ENCODE measurements at regions not wholly inside any gene's neighbourhood (a gene's known extent, or its start where the extent isn't known, plus 50 kb on each side); places are given as distances from the start of the nearest gene placed in this dataset.

- H3K9me3 ChIP-seq (ENCODE audit: control insufficient read depth, insufficient read depth, low read length): no peaks in the 10 kb centered on the region
- peaks cover 3% of the 10 kb centered on the region; the same call in 1 of the 2 replicates for H3K4me1 ChIP-seq (ENCODE audit: control insufficient read depth, low read length)
- no peaks in the 10 kb centered on the region for H3K36me3 ChIP-seq (ENCODE audit: control insufficient read depth, low read length)
- H3K27me3 ChIP-seq (ENCODE audit: control insufficient read depth, low read length): peaks cover 3% of the 10 kb centered on the region; the same call in 1 of the 2 replicates
- H3K4me3 ChIP-seq (ENCODE audit: low read length): no peak overlapping the region
- no peak overlapping the region for H3K4me2 ChIP-seq (ENCODE audit: low read length)
- H3K27ac ChIP-seq (ENCODE audit: low read depth, low read length): no peak overlapping the region
- no peaks in the 10 kb centered on the region for H3K9me2 ChIP-seq (replicated peaks; ENCODE audit: control insufficient read depth, low read length)
- no peaks in the 10 kb centered on the region for H3K79me2 ChIP-seq (ENCODE audit: control insufficient read depth, low read length)
- TF ChIP-seq CTCF (IDR thresholded peaks at IDR 0.05; ENCODE audit: low read depth, low read length, poor library complexity, severe bottlenecking): no peak
- no peak for TF ChIP-seq EZH2phosphoT487 (IDR thresholded peaks at IDR 0.05; ENCODE audit: borderline replicate concordance, low read length)
- H4K20me1 ChIP-seq (ENCODE audit: control insufficient read depth, insufficient read depth, low read depth, low read length): no peaks in the 10 kb centered on the region
- no peaks in the 10 kb centered on the region for H3F3A ChIP-seq (ENCODE audit: control insufficient read depth, insufficient read depth)
Measured at GRCh38 chr4:151561551-151562256, 152.7 kb downstream of the FHIP1A start.

GRCh38 chr4:151563194-151563593 is 154.2 kb downstream of the FHIP1A start:
- Histone ChIP-seq H3K27ac (ENCODE audit: low read depth, low read length) (no peak overlapping the region), H3K9me3 (ENCODE audit: control insufficient read depth, insufficient read depth, low read length) (no peaks in the 10 kb centered on the region), H3K27me3 (ENCODE audit: control insufficient read depth, low read length) (peaks cover 5% of the 10 kb centered on the region; the same call in 1 of the 2 replicates), H3K4me2 (ENCODE audit: low read length) (no peak overlapping the region), H3K79me2 (ENCODE audit: control insufficient read depth, low read length) (no peaks in the 10 kb centered on the region), H3F3A (ENCODE audit: control insufficient read depth, insufficient read depth) (no peaks in the 10 kb centered on the region), H3K4me1 (ENCODE audit: control insufficient read depth, low read length) (peaks cover 11% of the 10 kb centered on the region; the same call in 1 of the 2 replicates), H3K36me3 (ENCODE audit: control insufficient read depth, low read length) (no peaks in the 10 kb centered on the region), H4K20me1 (ENCODE audit: control insufficient read depth, insufficient read depth, low read depth, low read length) (no peaks in the 10 kb centered on the region), H3K9me2 (replicated peaks; ENCODE audit: control insufficient read depth, low read length) (no peaks in the 10 kb centered on the region), H3K4me3 (ENCODE audit: low read length) (no peak overlapping the region)
- TF ChIP-seq EZH2phosphoT487 (IDR thresholded peaks at IDR 0.05; ENCODE audit: borderline replicate concordance, low read length): no peak
- no peak for TF ChIP-seq CTCF (IDR thresholded peaks at IDR 0.05; ENCODE audit: low read depth, low read length, poor library complexity, severe bottlenecking)

GRCh38 chr4:151564321-151564720 is 155.3 kb downstream of the FHIP1A start:
- TF ChIP-seq EZH2phosphoT487 (IDR thresholded peaks at IDR 0.05; ENCODE audit: borderline replicate concordance, low read length) (no peak), CTCF (IDR thresholded peaks at IDR 0.05; ENCODE audit: low read depth, low read length, poor library complexity, severe bottlenecking) (no peak)
- Histone ChIP-seq H3K27me3 (ENCODE audit: control insufficient read depth, low read length) (peaks cover 5% of the 10 kb centered on the region; the same call in 1 of the 2 replicates), H3K4me1 (ENCODE audit: control insufficient read depth, low read length) (peaks cover 11% of the 10 kb centered on the region; the same call in 1 of the 2 replicates), H3K36me3 (ENCODE audit: control insufficient read depth, low read length) (no peaks in the 10 kb centered on the region), H3K9me3 (ENCODE audit: control insufficient read depth, insufficient read depth, low read length) (no peaks in the 10 kb centered on the region), H3F3A (ENCODE audit: control insufficient read depth, insufficient read depth) (no peaks in the 10 kb centered on the region), H3K4me2 (ENCODE audit: low read length) (no peak overlapping the region), H3K27ac (ENCODE audit: low read depth, low read length) (no peak overlapping the region), H3K4me3 (ENCODE audit: low read length) (no peak overlapping the region), H3K79me2 (ENCODE audit: control insufficient read depth, low read length) (no peaks in the 10 kb centered on the region), H3K9me2 (replicated peaks; ENCODE audit: control insufficient read depth, low read length) (no peaks in the 10 kb centered on the region), H4K20me1 (ENCODE audit: control insufficient read depth, insufficient read depth, low read depth, low read length) (no peaks in the 10 kb centered on the region)
